NCI-H187 treated with DMSO at 0.1 percent for 48 hours (cell line): ENCODE measurements at regions not wholly inside any gene's neighbourhood (a gene's known extent, or its start where the extent isn't known, plus 50 kb on each side); places are given as distances from the start of the nearest gene placed in this dataset.
"Not testable (repeated sequence)": the region's sequence is repeated elsewhere in the genome, so short reads cannot be mapped to it uniquely, and the experiment has no call there.

Experiments used
- DNase-seq: peaks from one replicate; lab custom pipeline; 2025; lab: John Stamatoyannopoulos, UW

DNA sequence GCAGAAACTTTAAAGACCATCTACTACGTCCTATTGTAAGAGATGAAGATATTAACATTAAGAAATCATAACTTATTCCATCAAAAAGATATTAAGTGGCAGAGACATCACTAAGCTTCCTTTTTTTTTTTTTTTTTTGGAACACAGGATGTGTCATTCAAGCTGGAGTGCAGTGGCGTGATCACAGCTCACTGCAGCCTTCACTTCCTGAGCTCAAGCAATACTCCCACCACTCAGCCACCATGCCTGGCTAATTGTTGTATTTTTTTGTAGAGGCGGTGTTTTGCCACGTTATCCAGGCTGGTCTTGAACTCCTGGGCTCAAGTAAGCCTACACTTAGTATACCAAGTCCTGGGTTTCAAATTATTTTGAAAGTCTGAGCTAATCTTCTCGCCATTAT is 169.7 kb upstream of the KCTD7 start:
- not testable (repeated sequence) for DNase-seq

- DNase-seq, result not testable (repeated sequence)
Measured at GRCh38 chr7:66459783-66460413, 168.8 kb upstream of the KCTD7 start.

DNA sequence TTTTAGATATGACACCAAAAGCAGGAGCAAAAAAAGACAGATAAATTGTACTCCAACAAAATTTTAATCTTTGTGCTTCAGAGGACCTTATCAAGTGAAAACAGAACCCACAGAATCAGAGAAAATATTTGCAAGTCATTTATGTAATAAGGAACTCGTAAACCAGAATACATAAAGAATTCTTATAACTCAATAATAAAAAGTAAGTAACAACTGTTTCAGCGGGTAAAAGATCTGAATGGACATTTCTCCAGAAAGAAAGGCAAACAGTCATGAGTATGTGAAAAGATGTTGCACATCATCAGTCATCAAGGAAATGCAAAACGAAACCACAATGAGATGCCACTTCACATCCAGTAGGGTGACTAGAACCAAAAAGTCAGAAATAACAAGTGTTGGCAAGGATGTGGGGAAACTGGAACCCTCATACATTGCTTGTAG is 167.7 kb upstream of the KCTD7 start:
- no peak for DNase-seq

DNA sequence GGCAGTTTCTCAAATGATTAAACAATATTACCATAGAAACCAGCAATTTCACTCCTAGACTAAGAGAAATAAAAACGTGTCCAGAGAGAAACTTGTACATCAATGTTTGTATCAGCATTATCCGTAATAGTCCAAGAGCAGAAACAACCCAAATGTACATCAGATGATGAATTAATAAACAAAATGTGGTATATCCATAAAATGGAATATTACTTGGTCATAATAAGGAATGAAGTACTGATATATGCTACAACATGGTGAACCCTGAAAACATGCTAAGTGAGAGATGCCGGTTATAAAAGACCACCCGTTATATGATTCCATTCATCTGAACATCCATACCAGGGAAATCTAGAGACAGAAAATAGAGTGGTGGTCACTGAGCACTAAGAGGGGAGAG is 167.3 kb upstream of the KCTD7 start:
- DNase-seq, result not testable (repeated sequence)

DNA sequence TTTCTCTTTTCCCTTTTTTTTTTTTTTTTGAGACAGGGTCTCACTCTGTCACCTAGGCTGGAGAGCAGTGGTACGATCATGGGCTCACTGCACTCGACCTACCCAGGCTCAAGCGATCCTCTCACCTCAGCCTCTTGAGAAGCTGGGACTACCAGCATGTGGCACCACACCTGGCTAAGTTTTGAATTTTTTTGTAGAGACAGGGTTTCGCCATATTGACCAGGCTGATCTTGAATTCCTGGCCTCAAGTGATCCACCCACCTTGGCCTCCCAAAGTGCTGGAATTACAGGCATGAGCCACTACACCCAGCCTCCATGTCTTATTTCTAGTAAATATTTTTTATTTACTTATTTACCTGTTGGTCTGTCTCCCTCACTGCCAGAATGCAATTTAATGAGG is 165.8 kb upstream of the KCTD7 start:
- DNase-seq, result not testable (repeated sequence)

DNA sequence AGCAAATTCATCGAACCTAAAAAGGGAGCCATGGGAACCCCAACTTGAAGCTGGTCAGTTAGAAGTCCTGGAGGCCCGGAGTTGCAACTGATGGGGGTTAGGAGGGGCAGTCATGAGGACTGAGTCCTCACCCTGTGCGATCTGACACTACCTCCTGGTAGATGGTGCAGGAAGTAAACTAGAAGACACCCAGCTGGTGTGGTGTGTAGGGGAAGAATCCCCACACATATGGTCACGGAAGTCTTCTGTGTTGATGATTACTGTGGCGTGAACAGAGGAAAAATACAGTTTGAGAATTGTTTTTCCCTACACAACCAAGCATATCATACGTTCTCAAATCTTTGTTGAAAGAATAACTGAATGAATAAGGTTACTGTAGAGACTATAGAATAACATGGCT is 164.6 kb upstream of the KCTD7 start:
- no peak for DNase-seq

DNA sequence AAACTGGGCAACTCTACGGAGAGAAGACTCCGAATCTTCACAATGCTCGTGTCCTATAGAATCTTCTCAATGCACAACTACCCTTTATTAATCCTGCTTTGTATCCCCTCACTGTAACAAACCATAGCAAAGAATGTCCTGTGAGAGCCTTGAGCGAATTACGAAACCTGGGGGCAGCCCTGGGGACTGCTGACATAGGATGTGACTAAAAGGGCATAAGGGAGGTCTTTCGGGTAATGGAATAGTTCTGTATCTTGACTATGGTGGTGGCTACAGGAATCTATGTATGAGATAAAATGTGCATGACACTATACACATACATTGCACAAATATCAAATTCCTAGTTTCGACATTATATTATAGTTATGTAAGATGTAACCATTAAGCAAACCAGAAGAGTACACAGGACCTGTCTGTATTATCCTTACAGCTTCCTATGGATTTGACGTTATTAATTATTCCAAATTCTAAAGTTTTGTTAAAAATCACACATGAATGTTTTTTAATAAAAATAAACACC is 162.5 kb upstream of the KCTD7 start:
- DNase-seq, result no peak

DNA sequence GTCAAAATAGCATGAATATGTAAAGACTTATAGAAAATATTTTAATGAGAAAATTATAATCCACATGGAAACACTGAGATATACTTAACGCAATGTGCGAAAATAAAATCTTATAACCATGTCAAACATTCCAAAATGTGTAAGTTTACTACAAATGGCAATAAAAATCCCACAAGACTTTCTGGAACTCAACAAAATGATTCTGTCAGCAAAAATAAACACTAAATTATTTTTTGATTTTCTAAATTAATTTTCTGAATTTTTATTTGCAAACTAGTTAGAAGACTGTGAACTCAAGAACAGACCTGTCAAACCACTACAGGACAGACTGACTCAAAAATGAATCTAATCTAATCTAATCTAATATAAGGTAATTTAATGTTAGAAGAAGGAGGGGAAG is 160.8 kb upstream of the KCTD7 start:
- DNase-seq, result no peak

DNA sequence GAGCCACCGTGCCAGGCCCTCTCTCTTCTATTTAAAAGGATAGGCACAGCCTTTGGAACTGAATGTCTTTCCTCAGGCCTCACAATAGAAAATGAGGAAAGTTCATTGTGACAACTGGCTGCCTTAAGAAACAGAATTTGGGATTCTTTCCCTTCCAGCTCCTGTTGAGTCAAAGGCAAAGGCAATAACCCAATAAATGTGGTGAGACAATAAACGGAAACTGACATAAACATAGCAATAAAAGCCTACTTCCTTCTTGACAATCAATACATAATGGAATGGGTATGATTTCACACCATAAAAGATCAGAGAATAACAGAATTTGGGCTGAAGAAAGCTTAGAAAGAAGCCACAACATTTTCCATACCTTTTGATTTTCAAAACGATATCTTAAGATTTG is 155.6 kb upstream of the KCTD7 start:
- DNase-seq, result not testable (repeated sequence)

DNA sequence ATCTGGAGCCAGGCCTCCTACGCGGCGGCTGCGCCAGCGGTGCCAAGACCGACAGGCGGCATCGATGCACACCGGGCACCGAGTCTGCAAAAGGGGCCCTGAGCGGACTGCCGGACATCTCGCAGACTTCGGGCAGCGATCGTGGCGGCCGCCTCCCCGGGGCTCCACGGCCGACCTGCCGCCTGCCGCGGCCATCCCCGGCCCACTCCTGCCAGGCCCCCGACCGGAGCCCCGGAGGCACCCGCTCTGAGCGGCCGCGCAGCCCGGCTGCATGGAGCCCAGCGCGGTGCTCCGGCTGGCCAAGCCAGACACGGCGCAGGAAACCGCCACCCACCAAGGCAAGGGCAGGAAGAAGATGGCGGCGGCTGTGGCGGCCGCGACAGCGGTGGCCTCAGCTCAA is 154.2 kb upstream of the KCTD7 start:
- no peak for DNase-seq

DNA sequence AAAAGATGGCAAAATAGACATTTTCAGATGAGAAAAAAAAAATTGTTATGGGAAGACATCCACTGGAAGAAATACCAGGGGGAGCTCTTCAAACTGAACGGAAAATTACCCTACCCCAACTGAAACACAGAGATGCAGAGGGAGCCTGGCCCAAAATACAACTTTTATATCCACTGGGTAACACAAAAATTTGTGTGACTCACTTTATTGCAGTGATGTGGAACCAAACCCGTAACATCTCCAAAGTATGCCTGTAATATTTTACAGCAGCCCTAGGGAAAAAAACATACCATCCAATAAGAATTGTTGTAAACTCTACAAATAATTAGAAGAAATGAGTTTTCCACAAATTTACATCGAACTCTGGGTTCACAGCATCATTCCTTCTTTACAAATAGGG is 152.6 kb upstream of the KCTD7 start:
- DNase-seq, result not testable (repeated sequence)

DNA sequence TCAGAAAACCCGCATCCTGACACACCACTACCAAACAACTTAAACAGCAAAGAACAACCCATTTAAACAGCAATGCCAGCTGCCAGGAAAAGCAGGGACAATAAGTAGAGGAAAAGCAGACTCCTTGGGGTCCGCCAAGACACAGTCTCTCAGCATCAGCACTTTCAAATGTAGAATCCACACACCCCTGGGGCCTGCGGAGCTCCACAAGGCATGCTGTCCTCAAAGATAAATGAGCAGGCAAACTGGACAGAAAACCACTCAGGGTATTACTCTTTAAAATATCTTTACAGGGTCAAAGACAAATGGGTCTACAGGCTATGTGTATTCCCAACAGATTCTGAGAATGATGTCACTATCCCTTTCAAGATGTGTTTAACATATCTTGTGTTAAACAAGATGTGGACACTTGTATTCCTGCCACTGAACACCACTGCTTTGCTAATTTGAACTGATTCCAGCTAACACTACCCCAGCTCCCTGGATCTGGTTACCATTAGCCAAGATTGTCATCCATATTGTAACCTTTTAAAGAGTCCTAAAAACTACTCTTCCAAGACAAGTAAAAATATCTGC is 150.8 kb upstream of the KCTD7 start:
- DNase-seq, result not testable (repeated sequence)

DNA sequence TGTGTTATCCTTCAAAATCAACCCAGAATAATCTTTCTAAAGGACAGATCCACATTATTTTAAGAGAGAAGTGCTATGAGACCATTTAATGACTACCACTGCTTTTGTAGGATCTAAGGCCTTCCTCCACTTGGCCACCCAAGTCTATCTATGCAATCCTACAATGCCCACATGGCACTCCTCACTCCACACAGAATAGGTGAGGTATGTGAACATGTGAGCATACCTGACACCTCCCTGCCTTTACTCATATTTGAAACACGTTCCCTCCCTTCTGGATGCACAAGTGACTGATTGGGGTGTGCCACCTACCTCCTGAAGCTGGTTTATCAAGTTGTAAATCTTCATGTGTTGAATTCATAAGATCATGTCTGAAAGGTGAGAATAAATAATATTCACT is 147.5 kb upstream of the KCTD7 start:
- DNase-seq, result not testable (repeated sequence)

GRCh38 chr7:66489065-66489464 is 139.6 kb upstream of the KCTD7 start:
- DNase-seq, result not testable (repeated sequence)

DNA sequence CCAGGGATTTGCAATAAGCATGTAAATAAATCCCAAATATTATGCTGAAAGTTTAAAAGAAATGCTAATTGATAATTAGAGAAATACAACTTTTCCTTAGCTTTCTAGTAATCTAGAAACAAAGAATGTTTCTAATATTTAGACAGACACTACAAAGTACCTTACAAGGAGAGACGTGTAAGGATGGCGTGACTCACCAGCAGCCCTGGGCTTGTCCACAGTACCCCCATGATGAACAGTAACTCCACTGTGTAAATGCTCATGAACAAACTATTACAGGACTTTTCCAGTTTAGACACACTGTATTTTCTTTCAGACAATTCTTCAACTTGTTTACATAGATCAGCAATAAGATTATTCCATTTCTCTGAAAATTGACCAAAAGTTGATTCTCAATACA is 138.9 kb upstream of the KCTD7 start:
- not testable (repeated sequence) for DNase-seq

DNA sequence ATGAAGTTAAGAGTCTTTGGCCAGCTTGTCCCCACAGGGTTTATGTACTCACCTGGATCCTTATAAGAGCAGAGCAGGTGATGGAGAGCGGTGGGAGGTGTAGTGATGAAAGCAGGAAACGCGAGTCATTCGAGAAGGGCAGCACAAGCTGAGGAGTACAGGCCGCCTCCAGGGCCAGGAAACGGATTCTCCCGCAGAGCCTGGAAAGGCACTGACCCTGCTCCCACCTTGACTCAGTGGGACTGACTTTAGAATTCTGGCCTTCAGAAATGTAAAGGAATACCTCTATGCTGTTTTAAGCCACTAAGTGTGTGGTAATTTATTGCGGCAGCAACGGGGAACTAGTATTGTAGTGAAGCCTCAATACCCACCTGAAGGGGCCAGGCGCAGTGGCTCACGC is 137.7 kb upstream of the KCTD7 start:
- not testable (repeated sequence) for DNase-seq

- DNase-seq, result not testable (repeated sequence)
Measured at GRCh38 chr7:66492405-66492804, 136.3 kb upstream of the KCTD7 start.

GRCh38 chr7:66493235-66494205 is 135.2 kb upstream of the KCTD7 start:
- DNase-seq, result peak; percentile 89

DNA sequence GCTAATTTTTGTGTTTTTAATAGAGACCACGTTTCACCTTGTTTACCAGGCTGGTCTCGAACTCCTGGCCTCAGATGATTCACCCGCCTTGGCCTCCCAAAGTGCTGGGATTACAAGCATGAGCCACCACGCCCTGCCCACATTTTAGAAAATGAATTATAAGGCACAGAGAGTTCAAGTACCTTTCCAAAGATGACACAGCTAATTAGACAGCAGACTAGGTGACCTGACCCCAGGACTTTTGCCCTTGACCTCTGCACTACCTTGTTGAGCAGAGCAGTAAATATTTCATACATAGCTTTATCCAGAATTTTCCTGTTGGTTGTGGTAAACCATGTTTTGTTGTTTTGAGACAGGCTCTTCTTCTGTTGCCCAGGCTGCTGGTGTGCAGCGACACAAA is 131.3 kb upstream of the KCTD7 start:
- no peak for DNase-seq

DNA sequence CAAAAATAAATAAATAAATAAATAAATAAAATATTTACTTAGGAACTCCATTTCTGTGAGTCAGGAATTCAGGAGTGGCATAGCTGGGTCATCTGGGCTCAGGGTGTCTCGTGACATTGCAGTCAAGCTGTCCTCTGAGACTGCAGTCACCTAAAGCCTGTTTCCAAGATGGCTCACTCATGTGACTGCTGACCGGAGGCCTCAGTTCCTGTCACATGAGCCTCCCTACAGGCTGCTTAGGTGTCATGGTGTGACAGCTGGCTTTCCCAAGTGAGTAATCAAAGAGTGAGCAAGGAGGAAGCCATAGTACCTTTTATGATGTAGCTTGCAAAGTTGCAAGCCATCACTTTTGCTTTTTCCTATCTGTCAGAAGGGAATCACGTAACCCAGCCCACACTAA is 128.6 kb upstream of the KCTD7 start:
- DNase-seq, result no peak

GRCh38 chr7:66502230-66503035 is 126.2 kb upstream of the KCTD7 start:
- DNase-seq, result no peak

- DNase-seq, result no peak
Measured at GRCh38 chr7:66503036-66503370, 125.7 kb upstream of the KCTD7 start.
